Right lobe of liver (tissue), 6 donors: ENCODE measurements at regions not wholly inside any gene's neighbourhood (a gene's known extent, or its start where the extent isn't known, plus 50 kb on each side); places are given as distances from the start of the nearest gene placed in this dataset.

Source experiments
- ATAC-seq, 4 donors: fragments of 200-7000 bp; cut with Tn5 transposase; one replicate each; pipeline ENCODE4 v1.9.1; 2020; ENCODE audit warnings: mild to moderate bottlenecking in 4 of 4, moderate library complexity in 4 of 4
- DNase-seq, 3 donors: peaks; one replicate each; pipeline ENCODE4 v3.0.0-alpha.2; 2020
- H3K27ac ChIP-seq, 3 donors: fragments of 200-600 bp; one replicate each; pipeline ENCODE4 v1.8.0; 2022
- H3K27me3 ChIP-seq, 2 donors: fragments of 200-600 bp; one replicate each; pipeline ENCODE4 v1.8.0; 2022
- H3K36me3 ChIP-seq, 4 donors: fragments of 200-600 bp; sonication (generic) in 1 of 4; one replicate each; pipeline versions ENCODE4 v1.5.1 to v1.8.0; 2017 to 2022; ENCODE audit warnings: control low read depth in 1 of 4
- H3K4me1 ChIP-seq, 4 donors: fragments of 200-600 bp; sonication (generic) in 1 of 4; one replicate each; pipeline versions ENCODE4 v1.5.1 to v1.8.0; 2017 to 2022; ENCODE audit warnings: control low read depth in 1 of 4
- H3K4me3 ChIP-seq, 3 donors: fragments of 200-600 bp; one replicate each; pipeline ENCODE4 v1.8.0; 2022
- H3K9me3 ChIP-seq, 4 donors: fragments of 200-600 bp; sonication (generic) in 1 of 4; one replicate each; pipeline versions ENCODE4 v1.5.1 to v1.8.0; 2017 to 2022; ENCODE audit warnings: control low read depth in 1 of 4
- CTCF ChIP-seq, 4 donors: fragments of 200-600 bp in 3 of 4; fragments of 450-650 bp in 1 of 4; IDR thresholded peaks; one replicate each; pipeline versions ENCODE4 v1.5.1 to v1.8.0; 2016 to 2022; ENCODE audit warnings: antibody characterized with exemption in 4 of 4, mild to moderate bottlenecking in 2 of 4
- POLR2A ChIP-seq: fragments of 450-650 bp; IDR thresholded peaks from one replicate; pipeline ENCODE4 v1.6.1; 2017; ENCODE audit warnings: antibody characterized with exemption, mild to moderate bottlenecking
- WGBS: methylation state at CpG from one replicate; pipeline ENCODE4 v1.1.6; 2018; ENCODE audit warnings: low coverage, low lambda C conversion rate; ENCODE audit not compliant: insufficient coverage; ENCODE audit errors: missing lambda C conversion rate; 5-methylcytosine and 5-hydroxymethylcytosine counted together
- intact Hi-C, 2 donors: fragments of 100-400 bp; cut with DNase I; formaldehyde crosslinking; loops; one replicate each; pipeline versions ENCODE4 v1.11.2 to v1.14.1; 2022
- donor health status: DM: no; HTN: yes; CAD: no.
- donor health status: DM: no; HTN: no; CAD: no.
- donor health status: DM: no; HTN: no; CAD: no.
- donor health status: DM: no; HTN: yes; CAD: no.
- donor health status: DM: no; HTN: yes; CAD: no.

DNA sequence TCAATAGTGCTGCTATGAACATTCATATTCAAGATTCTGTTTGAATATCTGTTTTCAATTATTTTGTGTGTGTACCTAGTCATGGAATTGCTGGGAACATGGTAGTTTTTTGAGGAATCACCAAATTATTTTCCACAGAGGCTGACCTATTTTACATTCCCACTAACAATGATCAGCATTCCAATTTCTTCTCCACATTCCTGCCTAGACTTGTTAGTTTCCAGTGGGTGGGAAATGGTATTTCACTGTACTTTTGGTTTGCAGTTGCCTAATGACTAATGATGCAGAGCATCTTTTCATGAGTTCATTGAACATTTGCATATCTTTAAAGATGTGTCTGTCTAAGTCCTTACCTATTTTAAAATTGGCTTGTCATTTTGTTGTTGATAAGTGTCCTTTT is 1182.6 kb upstream of the B3GALT2 start:
- ATAC-seq = no peak
- Histone ChIP-seq H3K27me3 (no peaks in the 10 kb centered on the region), H3K4me1 (no peaks in the 10 kb centered on the region), H3K27ac (no peak overlapping the region), H3K36me3 (no peaks in the 10 kb centered on the region), H3K9me3 (no peaks in the 10 kb centered on the region), H3K4me3 (no peak overlapping the region)
- TF ChIP-seq POLR2A (no peak), CTCF (IDR thresholded peaks at IDR 0.05) (no peak)
- no peak for DNase-seq
- intact Hi-C loops = no loop called here

DNA sequence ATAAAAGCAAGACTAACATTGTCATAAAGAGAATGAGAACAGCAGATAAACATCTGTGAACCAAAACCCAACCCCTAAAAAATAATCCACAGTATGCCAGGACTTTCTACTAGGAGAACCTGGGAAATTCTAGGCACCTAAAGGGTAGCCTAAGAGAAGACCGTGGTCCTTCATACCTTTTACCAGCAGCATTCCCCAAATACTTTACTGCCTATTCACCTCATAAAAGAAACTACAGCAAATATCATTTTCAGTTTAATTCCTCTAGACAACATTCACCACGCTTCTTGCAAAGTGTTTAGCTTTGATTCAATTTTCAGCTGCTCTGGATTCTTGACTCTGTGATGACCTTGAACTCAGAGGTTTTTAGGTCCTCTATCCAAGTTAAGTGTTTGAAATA is 1180.7 kb upstream of the B3GALT2 start:
- no peaks in the 10 kb centered on the region for H3K4me1 ChIP-seq
- ATAC-seq (no peak), DNase-seq (no peak)
- no peaks in the 10 kb centered on the region for H3K36me3 ChIP-seq
- H3K27me3 ChIP-seq = no peaks in the 10 kb centered on the region
- H3K27ac ChIP-seq = no peak overlapping the region
- intact Hi-C loops = no loop called here
- TF ChIP-seq POLR2A = no peak
- no peak for TF ChIP-seq CTCF (IDR thresholded peaks at IDR 0.05)
- H3K9me3 ChIP-seq = no peaks in the 10 kb centered on the region
- WGBS = 55% methylated on average over 2 of the region's 2 CpGs
- no peak overlapping the region for H3K4me3 ChIP-seq

- Histone ChIP-seq H3K9me3 (no peaks in the 10 kb centered on the region), H3K4me1 (no peaks in the 10 kb centered on the region), H3K36me3 (no peaks in the 10 kb centered on the region), H3K4me3 (no peak overlapping the region), H3K27ac (no peak overlapping the region), H3K27me3 (no peaks in the 10 kb centered on the region)
- DNase-seq (no peak), ATAC-seq (no peak)
- intact Hi-C loops = no loop called here
- 88% methylated on average over 1 of the region's 1 CpG for WGBS
- TF ChIP-seq CTCF (IDR thresholded peaks at IDR 0.05) (no peak), POLR2A (no peak)
Observed at GRCh38 chr1:194366705-194367104, 1180.3 kb upstream of the B3GALT2 start.

- ATAC-seq (no peak), DNase-seq (no peak)
- Histone ChIP-seq H3K9me3 (no peaks in the 10 kb centered on the region), H3K4me1 (no peaks in the 10 kb centered on the region), H3K4me3 (no peak overlapping the region), H3K27me3 (no peaks in the 10 kb centered on the region), H3K27ac (no peak overlapping the region), H3K36me3 (no peaks in the 10 kb centered on the region)
- no peak for TF ChIP-seq POLR2A
- no peak for TF ChIP-seq CTCF (IDR thresholded peaks at IDR 0.05)
- WGBS = 23% methylated on average over 4 of the region's 4 CpGs
- intact Hi-C loops = no loop called here
Observed at GRCh38 chr1:194362327-194362726, 1175.9 kb upstream of the B3GALT2 start.

- Histone ChIP-seq H3K9me3 (no peaks in the 10 kb centered on the region), H3K27ac (no peak overlapping the region), H3K36me3 (no peaks in the 10 kb centered on the region), H3K27me3 (no peaks in the 10 kb centered on the region), H3K4me1 (no peaks in the 10 kb centered on the region), H3K4me3 (no peak overlapping the region)
- intact Hi-C loops = no loop called here
- ATAC-seq = no peak
- DNase-seq = no peak
- WGBS = 23% methylated on average over 5 of the region's 5 CpGs
- TF ChIP-seq CTCF (IDR thresholded peaks at IDR 0.05) (no peak), POLR2A (no peak)
Observed at GRCh38 chr1:194361374-194362131, 1175.1 kb upstream of the B3GALT2 start.
